ENCODE measurements at regions not wholly inside any gene's neighbourhood (a gene's known extent, or its start where the extent isn't known, plus 50 kb on each side); places are given as distances from the start of the nearest gene placed in this dataset.

GRCh38 chr1:75986478-75986877, 54.3 kb upstream of the ASB17 start:
- FAIRE-seq (no peak), ATAC-seq (no peak), DNase-seq (ENCODE audit: low spot score) (no peak)
- Histone ChIP-seq H3K4me1 (ENCODE audit: insufficient read depth, low read length) (no peaks in the 10 kb centered on the region), H3K4me3 (replicated peaks in 1 of 3; ENCODE audit: insufficient read depth in 1 of 3, low read depth in 2 of 3, low read length in 3 of 3) (no peak overlapping the region), H3K9me3 (ENCODE audit: low read length) (no peaks in the 10 kb centered on the region), H4K20me1 (ENCODE audit: insufficient read depth, low read length) (no peaks in the 10 kb centered on the region), H3K4me2 (ENCODE audit: low read depth, low read length) (no peak overlapping the region), H3K9ac (ENCODE audit: insufficient read depth, low read depth, low read length) (no peak overlapping the region), H2AFZ (ENCODE audit: low read length) (no peak overlapping the region), H3K36me3 (replicated peaks in 1 of 2; ENCODE audit: control insufficient read depth in 1 of 2, insufficient read depth in 2 of 2, low read length in 2 of 2) (no peaks in the 10 kb centered on the region), H3K27me3 (ENCODE audit: control insufficient read depth in 1 of 2, insufficient read depth in 2 of 2, low read length in 2 of 2) (no peaks in the 10 kb centered on the region), H3K79me2 (ENCODE audit: insufficient read depth, low read length) (no peaks in the 10 kb centered on the region), H3K27ac (ENCODE audit: extremely low read length, insufficient read depth, low read length) (no peak overlapping the region)
- ChIA-PET CTCF (ENCODE audit: low intra/inter-chr PET ratio, low total read pairs) (no interaction called here), POLR2A (no interaction called here)
- no peak for TF ChIP-seq SIX4 (CRISPR knock-in tag; IDR thresholded peaks at IDR 0.05)
- TF ChIP-seq HNF1A (IDR thresholded peaks at IDR 0.05; ENCODE audit: low read depth): no peak
- no peak for TF ChIP-seq HNF1A (CRISPR knock-in tag; IDR thresholded peaks at IDR 0.05; ENCODE audit: borderline replicate concordance)
- TF ChIP-seq HDAC2 (CRISPR knock-in tag; IDR thresholded peaks at IDR 0.05): no peak
- intact Hi-C loops (cut with micrococcal nuclease; ENCODE audit: unreplicated experiment) (no loop called here), in situ Hi-C loops (cut with HindIII; ENCODE audit: extremely low pct_ligation_motif_present, low pct_unique_long_range_greater_than_20kb) (no loop called here)
- no TSS peak for BruUV-seq (replicated peaks)

GRCh38 chr1:75989121-75989520, 56.9 kb upstream of the ASB17 start:
- in situ Hi-C loops (cut with HindIII; ENCODE audit: extremely low pct_ligation_motif_present, low pct_unique_long_range_greater_than_20kb): no loop called here
- DNase-seq (ENCODE audit: low spot score) (no peak), FAIRE-seq (no peak), ATAC-seq (no peak)
- H3K4me1 ChIP-seq (ENCODE audit: insufficient read depth, low read length): no peaks in the 10 kb centered on the region
- POLR2A ChIA-PET: no interaction called here
- H3K4me3 ChIP-seq (replicated peaks in 1 of 3; ENCODE audit: insufficient read depth in 1 of 3, low read depth in 2 of 3, low read length in 3 of 3): no peak overlapping the region
- H2AFZ ChIP-seq (ENCODE audit: low read length): no peak overlapping the region
- intact Hi-C loops (cut with micrococcal nuclease; ENCODE audit: unreplicated experiment): no loop called here
- no peaks in the 10 kb centered on the region for H3K79me2 ChIP-seq (ENCODE audit: insufficient read depth, low read length)
- H3K27ac ChIP-seq (ENCODE audit: extremely low read length, insufficient read depth, low read length): no peak overlapping the region
- no peaks in the 10 kb centered on the region for H3K27me3 ChIP-seq (ENCODE audit: control insufficient read depth in 1 of 2, insufficient read depth in 2 of 2, low read length in 2 of 2)
- H3K9me3 ChIP-seq (ENCODE audit: low read length): no peaks in the 10 kb centered on the region
- WGBS (ENCODE audit: low lambda C conversion rate): 1% methylated on average over 3 of the region's 3 CpGs
- no peaks in the 10 kb centered on the region for H4K20me1 ChIP-seq (ENCODE audit: insufficient read depth, low read length)
- no peaks in the 10 kb centered on the region for H3K36me3 ChIP-seq (replicated peaks in 1 of 2; ENCODE audit: control insufficient read depth in 1 of 2, insufficient read depth in 2 of 2, low read length in 2 of 2)
- no peak overlapping the region for H3K4me2 ChIP-seq (ENCODE audit: low read depth, low read length)
- CTCF ChIA-PET (ENCODE audit: low intra/inter-chr PET ratio, low total read pairs): no interaction called here
- BruUV-seq (replicated peaks): no TSS peak
- H3K9ac ChIP-seq (ENCODE audit: insufficient read depth, low read depth, low read length): no peak overlapping the region
- no peak for TF ChIP-seq HOXA9 (CRISPR knock-in tag; IDR thresholded peaks at IDR 0.05; ENCODE audit: borderline replicate concordance)
- TF ChIP-seq CENPBD1 (CRISPR knock-in tag; IDR thresholded peaks at IDR 0.05; ENCODE audit: borderline replicate concordance, low read depth): no peak
- no peak for TF ChIP-seq RBM22 (optimal IDR thresholded peaks at IDR 0.05; ENCODE audit: low read length)

All from HepG2 (cell line).